IPS DF 4.7 (cell line): ENCODE measurements at regions not wholly inside any gene's neighbourhood (a gene's known extent, or its start where the extent isn't known, plus 50 kb on each side); places are given as distances from the start of the nearest gene placed in this dataset.
"Not testable (repeated sequence)": the region's sequence is repeated elsewhere in the genome, so short reads cannot be mapped to it uniquely, and the experiment has no call there.

ENCODE experiments used
- DNase-seq: peaks from one replicate; pipeline ENCODE4 v3.0.0-alpha.2; 2013; ENCODE audit warnings: low spot score; ENCODE audit errors: extremely low read depth

DNA sequence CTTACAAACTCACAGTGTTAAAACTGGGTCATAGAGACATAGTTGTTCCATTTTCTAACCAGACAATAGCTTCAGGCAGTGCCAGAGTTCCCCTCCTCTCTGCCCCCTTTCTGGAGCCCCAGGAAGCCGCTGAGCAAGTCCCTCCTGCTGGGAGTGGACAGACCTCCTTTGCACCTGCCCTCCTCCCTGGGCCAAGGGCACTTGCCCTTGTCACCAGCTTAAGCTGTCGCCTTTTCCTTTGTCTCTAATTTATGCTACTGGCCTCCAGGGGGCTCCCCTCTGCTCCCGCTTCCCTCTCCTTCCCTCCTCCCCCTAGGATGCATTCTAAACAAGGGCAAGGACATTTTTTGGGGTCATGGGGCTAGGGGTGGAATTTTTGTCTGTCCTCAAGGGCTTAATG lies 182.4 kb downstream of the MIS18A start:
- DNase-seq, result peak; percentile 41

- DNase-seq, result peak; percentile 38
Measured at GRCh38 chr21:32094804-32095203, 184.0 kb downstream of the MIS18A start.

DNA sequence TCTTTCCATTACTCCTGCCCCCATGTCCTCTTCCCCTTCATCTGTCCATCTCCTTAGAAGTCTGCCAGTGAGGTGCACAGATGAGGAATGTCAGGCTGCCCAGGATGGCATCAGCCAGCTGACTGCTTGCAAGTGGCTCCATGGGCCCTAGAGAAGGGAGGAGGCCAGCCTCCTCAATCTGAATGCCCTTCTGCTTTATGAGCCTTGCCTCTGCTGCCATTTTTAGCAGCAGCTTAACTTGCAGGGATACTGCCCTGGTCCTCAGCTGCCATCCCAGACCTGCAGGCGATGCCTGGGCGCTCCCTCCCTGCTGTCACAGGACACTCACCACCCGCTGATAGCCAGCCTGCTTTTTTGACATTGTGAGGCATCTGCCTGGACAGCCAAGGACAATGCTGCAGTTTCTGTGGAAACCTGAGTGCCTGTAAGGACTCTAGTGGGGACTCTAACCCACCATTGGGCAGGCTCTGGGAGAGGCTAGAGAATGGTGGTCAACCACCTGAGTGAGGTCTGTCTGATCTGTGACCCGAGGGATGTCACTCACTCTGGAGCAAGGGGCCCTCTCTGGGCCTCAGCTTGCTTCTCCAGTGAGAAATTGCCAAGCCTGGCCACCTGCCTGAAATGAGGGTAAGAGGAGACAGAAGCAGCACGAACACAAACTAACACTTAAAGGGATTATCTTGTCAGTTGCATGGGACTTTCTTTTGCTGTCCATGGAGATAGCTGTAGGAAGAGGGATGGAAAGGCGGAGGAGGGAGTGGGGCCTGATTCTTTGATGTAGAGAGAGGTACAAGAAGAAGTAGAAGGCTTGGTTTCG lies 185.0 kb downstream of the MIS18A start:
- DNase-seq, result no peak

GRCh38 chr21:32090956-32091355 lies 187.9 kb downstream of the MIS18A start:
- no peak for DNase-seq

DNA sequence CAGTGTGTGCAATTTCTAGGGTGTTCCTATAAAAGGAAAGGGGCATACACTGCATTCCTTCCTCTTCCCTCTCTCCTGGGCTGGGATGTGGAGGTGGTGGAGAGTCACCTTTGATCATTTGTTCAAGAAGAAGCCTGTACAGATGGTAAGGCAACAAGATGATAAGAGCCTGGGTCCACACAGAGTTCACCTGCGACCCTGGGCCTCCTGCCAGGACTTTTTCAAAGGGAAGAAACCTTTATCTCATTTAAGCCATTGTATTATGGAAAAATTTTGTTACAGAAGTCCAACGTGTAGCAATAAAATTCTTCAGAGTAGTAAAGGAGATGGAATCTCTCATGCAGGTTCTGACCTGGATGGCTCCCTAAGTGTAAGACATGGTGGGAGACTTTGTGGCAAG lies 189.1 kb downstream of the MIS18A start:
- no peak for DNase-seq

- DNase-seq, result no peak
Measured at GRCh38 chr21:32088471-32088870, 190.4 kb downstream of the MIS18A start.

DNA sequence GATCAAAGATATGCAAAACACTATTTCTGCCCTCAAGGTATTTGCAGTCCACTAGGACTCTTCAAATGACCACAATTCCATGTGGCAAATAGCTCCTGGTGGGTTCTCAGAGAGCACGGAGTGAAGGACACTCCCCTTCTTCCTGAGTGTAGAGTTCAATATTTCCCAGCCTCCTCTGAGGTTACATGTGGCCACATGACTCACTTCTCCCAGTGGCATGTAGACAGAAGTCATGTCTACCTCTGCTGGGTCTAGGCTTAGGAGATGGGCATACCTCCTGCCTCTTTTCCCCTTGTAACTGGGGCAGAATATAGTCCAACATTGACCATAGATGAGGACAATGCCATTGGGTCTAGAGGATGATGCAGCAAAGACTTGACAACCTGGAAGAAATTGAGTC lies 191.4 kb downstream of the MIS18A start:
- DNase-seq, result no peak

- no peak for DNase-seq
Measured at GRCh38 chr21:32083197-32083596, 195.7 kb downstream of the MIS18A start.

- no peak for DNase-seq
Measured at GRCh38 chr21:32082466-32082865, 196.4 kb downstream of the MIS18A start.

DNA sequence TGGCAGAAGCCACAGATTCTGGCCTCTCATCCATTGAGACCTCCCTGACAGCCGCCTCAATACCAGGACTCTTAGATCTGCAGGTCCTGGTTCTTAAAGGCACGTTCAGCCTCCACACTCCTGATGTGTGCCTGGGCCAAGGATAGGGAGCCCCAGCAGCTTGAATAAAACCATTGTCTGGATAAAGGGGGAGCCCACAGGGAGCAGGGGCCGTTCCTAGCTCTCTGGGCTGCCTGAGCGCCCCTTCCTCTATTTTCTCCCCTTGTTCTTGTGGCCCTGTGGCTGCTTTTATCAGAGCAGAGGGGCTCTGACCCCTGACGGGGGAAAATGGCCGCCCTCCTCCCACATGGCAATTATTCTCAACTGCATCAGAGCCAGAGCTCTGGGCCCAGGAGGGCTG lies 200.8 kb downstream of the HUNK start:
- no peak for DNase-seq

GRCh38 chr21:32073190-32073589 lies 200.4 kb downstream of the HUNK start:
- DNase-seq, result no peak

DNA sequence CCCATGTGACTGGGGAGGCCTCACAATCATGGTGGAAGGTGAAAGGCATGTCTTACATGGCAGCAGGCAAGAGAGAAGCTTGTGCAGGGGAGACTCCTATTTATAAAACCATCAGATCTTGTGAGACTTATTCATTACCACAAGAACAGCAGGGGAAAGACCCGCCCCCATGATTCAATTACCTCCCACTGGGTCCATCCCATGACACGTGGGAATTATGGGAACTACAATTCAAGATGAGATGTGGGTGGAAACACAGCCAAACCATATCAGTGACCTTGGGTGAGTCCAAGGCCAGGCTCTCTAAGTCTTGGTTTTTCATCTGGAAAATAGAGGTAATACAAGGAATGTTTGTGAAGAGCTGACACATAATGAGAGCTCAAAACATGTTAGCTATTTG lies 198.8 kb downstream of the HUNK start:
- not testable (repeated sequence) for DNase-seq

- DNase-seq, result no peak
Measured at GRCh38 chr21:32070676-32071330, 198.0 kb downstream of the HUNK start.

- DNase-seq, result no peak
Measured at GRCh38 chr21:32070126-32070525, 197.3 kb downstream of the HUNK start.

- DNase-seq, result no peak
Measured at GRCh38 chr21:32065654-32066053, 192.8 kb downstream of the HUNK start.

- DNase-seq, result no peak
Measured at GRCh38 chr21:32064281-32064910, 191.6 kb downstream of the HUNK start.

- DNase-seq, result no peak
Measured at GRCh38 chr21:32062591-32063227, 189.9 kb downstream of the HUNK start.

DNA sequence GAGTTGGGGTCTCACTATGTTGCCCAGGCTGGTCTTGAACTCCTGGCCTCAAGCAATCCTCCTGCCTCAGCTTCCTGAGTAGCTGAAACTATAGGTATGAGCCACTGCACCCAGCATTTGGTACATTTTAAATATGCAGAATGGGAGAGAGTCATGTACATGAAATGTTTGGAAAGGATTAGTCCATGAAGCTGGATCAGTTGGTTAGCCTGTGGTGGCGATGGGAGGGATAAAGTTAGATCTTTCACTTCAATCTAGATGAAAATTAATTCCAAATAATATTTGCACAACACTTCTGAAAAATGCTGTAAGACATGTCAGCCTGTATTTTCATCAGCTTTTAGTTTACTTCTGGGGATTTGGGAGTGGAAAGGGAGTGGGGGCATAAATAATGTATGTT lies 188.9 kb downstream of the HUNK start:
- no peak for DNase-seq

- no peak for DNase-seq
Measured at GRCh38 chr21:32056791-32057190, 184.0 kb downstream of the HUNK start.

- DNase-seq, result no peak
Measured at GRCh38 chr21:32055305-32055704, 182.5 kb downstream of the HUNK start.
